ENCODE measurements at regions not wholly inside any gene's neighbourhood (a gene's known extent, or its start where the extent isn't known, plus 50 kb on each side); places are given as distances from the start of the nearest gene placed in this dataset.

GRCh38 chr13:31594056-31594455 lies 145.3 kb upstream of the RXFP2 start:
- Histone ChIP-seq H3K4me2 (ENCODE audit: low read depth, low read length, poor library complexity, severe bottlenecking) (no peak overlapping the region), H2AFZ (ENCODE audit: low read length) (no peak overlapping the region), H4K20me1 (ENCODE audit: insufficient read depth, low read length, poor library complexity, severe bottlenecking) (no peaks in the 10 kb centered on the region), H3K9ac (ENCODE audit: low read depth, low read length, poor library complexity, severe bottlenecking) (no peak overlapping the region), H3K9me2 (replicated peaks; ENCODE audit: low read depth, low read length) (no peaks in the 10 kb centered on the region), H3K4me3 (ENCODE audit: low read length, poor library complexity, severe bottlenecking) (no peak overlapping the region), H3K36me3 (ENCODE audit: insufficient read depth, low read length) (no peaks in the 10 kb centered on the region), H3F3A (ENCODE audit: low read depth) (no peaks in the 10 kb centered on the region), H3K27me3 (ENCODE audit: insufficient read depth, low read length, poor library complexity, severe bottlenecking) (no peaks in the 10 kb centered on the region), H3K79me2 (ENCODE audit: insufficient read depth, low read length) (no peaks in the 10 kb centered on the region), H3K4me1 (ENCODE audit: insufficient read depth, low read length, poor library complexity, severe bottlenecking) (peaks cover 27% of the 10 kb centered on the region), H3K9me3 (ENCODE audit: insufficient read depth, low read depth, low read length) (no peaks in the 10 kb centered on the region)
- TF ChIP-seq CTCF (conservative IDR thresholded peaks at IDR 0.05; ENCODE audit: low read length), result no peak
- no peak for TF ChIP-seq EZH2phosphoT487 (IDR thresholded peaks at IDR 0.05; ENCODE audit: borderline replicate concordance)

DNA sequence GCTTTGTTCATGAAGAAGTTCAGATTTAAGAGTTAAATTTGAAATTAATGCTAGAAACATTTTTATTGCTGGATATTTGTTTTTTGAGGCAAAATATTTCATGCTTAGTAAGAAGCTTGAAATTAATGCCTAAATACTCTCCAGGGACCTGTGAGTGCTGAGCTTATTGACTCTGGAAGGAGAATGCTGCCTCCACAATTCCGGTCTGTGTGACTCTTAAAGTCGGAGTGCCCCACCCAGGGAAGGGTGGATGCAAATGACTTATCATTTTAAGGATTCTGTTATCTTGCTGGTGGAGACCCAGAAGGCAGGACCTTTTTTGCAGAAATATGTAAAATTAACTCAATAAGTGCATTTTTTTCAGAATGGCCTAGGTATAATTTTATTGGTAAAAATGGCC lies 143.8 kb upstream of the RXFP2 start:
- Histone ChIP-seq H3K36me3 (ENCODE audit: insufficient read depth, low read length) (no peaks in the 10 kb centered on the region), H3K4me3 (ENCODE audit: low read length, poor library complexity, severe bottlenecking) (no peak overlapping the region), H3K9ac (ENCODE audit: low read depth, low read length, poor library complexity, severe bottlenecking) (no peak overlapping the region), H3K4me2 (ENCODE audit: low read depth, low read length, poor library complexity, severe bottlenecking) (no peak overlapping the region), H3F3A (ENCODE audit: low read depth) (no peaks in the 10 kb centered on the region), H2AFZ (ENCODE audit: low read length) (no peak overlapping the region), H3K9me2 (replicated peaks; ENCODE audit: low read depth, low read length) (no peaks in the 10 kb centered on the region), H4K20me1 (ENCODE audit: insufficient read depth, low read length, poor library complexity, severe bottlenecking) (no peaks in the 10 kb centered on the region), H3K27me3 (ENCODE audit: insufficient read depth, low read length, poor library complexity, severe bottlenecking) (no peaks in the 10 kb centered on the region), H3K9me3 (ENCODE audit: insufficient read depth, low read depth, low read length) (no peaks in the 10 kb centered on the region), H3K4me1 (ENCODE audit: insufficient read depth, low read length, poor library complexity, severe bottlenecking) (peaks cover 27% of the 10 kb centered on the region), H3K79me2 (ENCODE audit: insufficient read depth, low read length) (no peaks in the 10 kb centered on the region)
- TF ChIP-seq CTCF (conservative IDR thresholded peaks at IDR 0.05; ENCODE audit: low read length), result no peak
- TF ChIP-seq EZH2phosphoT487 (IDR thresholded peaks at IDR 0.05; ENCODE audit: borderline replicate concordance), result no peak

GRCh38 chr13:31598990-31599389 lies 140.3 kb upstream of the RXFP2 start:
- no peaks in the 10 kb centered on the region for H4K20me1 ChIP-seq (ENCODE audit: insufficient read depth, low read length, poor library complexity, severe bottlenecking)
- no peaks in the 10 kb centered on the region for H3K9me2 ChIP-seq (replicated peaks; ENCODE audit: low read depth, low read length)
- H3K4me3 ChIP-seq (ENCODE audit: low read length, poor library complexity, severe bottlenecking), result no peak overlapping the region
- no peaks in the 10 kb centered on the region for H3K36me3 ChIP-seq (ENCODE audit: insufficient read depth, low read length)
- no peaks in the 10 kb centered on the region for H3K27me3 ChIP-seq (ENCODE audit: insufficient read depth, low read length, poor library complexity, severe bottlenecking)
- no peak overlapping the region for H2AFZ ChIP-seq (ENCODE audit: low read length)
- H3K9ac ChIP-seq (ENCODE audit: low read depth, low read length, poor library complexity, severe bottlenecking), result no peak overlapping the region
- TF ChIP-seq EZH2phosphoT487 (IDR thresholded peaks at IDR 0.05; ENCODE audit: borderline replicate concordance), result no peak
- no peak for TF ChIP-seq CTCF (conservative IDR thresholded peaks at IDR 0.05; ENCODE audit: low read length)
- no peaks in the 10 kb centered on the region for H3K9me3 ChIP-seq (ENCODE audit: insufficient read depth, low read depth, low read length)
- H3F3A ChIP-seq (ENCODE audit: low read depth), result no peaks in the 10 kb centered on the region
- H3K4me1 ChIP-seq (ENCODE audit: insufficient read depth, low read length, poor library complexity, severe bottlenecking), result peaks cover 24% of the 10 kb centered on the region
- no peak overlapping the region for H3K4me2 ChIP-seq (ENCODE audit: low read depth, low read length, poor library complexity, severe bottlenecking)
- no peaks in the 10 kb centered on the region for H3K79me2 ChIP-seq (ENCODE audit: insufficient read depth, low read length)

All from Loucy (cell line).